ENCODE measurements at regions not wholly inside any gene's neighbourhood (a gene's known extent, or its start where the extent isn't known, plus 50 kb on each side); places are given as distances from the start of the nearest gene placed in this dataset.

GRCh38 chr1:235017719-235018118 is 110.9 kb downstream of the TOMM20 start:
- TF ChIP-seq CTCF (conservative IDR thresholded peaks at IDR 0.05; ENCODE audit: low read length) (no peak), EZH2phosphoT487 (IDR thresholded peaks at IDR 0.05; ENCODE audit: borderline replicate concordance, low read depth, low read length) (no peak)

All from OCI-LY7 (cell line).